Esophagus squamous epithelium (tissue), 5 donors: ENCODE measurements at regions not wholly inside any gene's neighbourhood (a gene's known extent, or its start where the extent isn't known, plus 50 kb on each side); places are given as distances from the start of the nearest gene placed in this dataset.

Experiments
- DNase-seq: peaks from one replicate; lab custom pipeline; 2025; lab: John Stamatoyannopoulos, UW
- H3K27ac ChIP-seq, 4 donors: fragments of 200-600 bp; sonication (generic); one replicate each; pipeline ENCODE4 v1.5.1; 2016 to 2019; ENCODE audit warnings: mild to moderate bottlenecking in 1 of 4
- H3K27me3 ChIP-seq, 4 donors: fragments of 200-600 bp; sonication (generic); 1 replicate in 3 of 4; 2 replicates in 1 of 4; pipeline versions ENCODE4 v1.5.1 to v1.6.0; 2017 to 2021; ENCODE audit warnings: antibody characterized with exemption in 1 of 4
- H3K36me3 ChIP-seq, 3 donors: fragments of 200-600 bp; sonication (generic); one replicate each; pipeline ENCODE4 v1.5.1; 2016 to 2019
- H3K4me1 ChIP-seq, 3 donors: fragments of 200-600 bp; sonication (generic); one replicate each; pipeline ENCODE4 v1.5.1; 2017 to 2019
- H3K4me3 ChIP-seq, 4 donors: fragments of 200-600 bp; sonication (generic); 1 replicate in 3 of 4; 2 replicates in 1 of 4; pipeline ENCODE4 v1.5.1; 2016 to 2019; ENCODE audit warnings: mild to moderate bottlenecking in 2 of 4, moderate library complexity in 1 of 4
- H3K9me3 ChIP-seq, 3 donors: fragments of 200-600 bp; sonication (generic); one replicate each; pipeline ENCODE4 v1.5.1; 2016 to 2019
- POLR2A ChIP-seq, 4 donors: fragments of 450-650 bp; IDR thresholded peaks; one replicate each; pipeline ENCODE4 v1.6.1; 2017; ENCODE audit warnings: antibody characterized with exemption in 4 of 4, mild to moderate bottlenecking in 4 of 4, moderate library complexity in 3 of 4
- WGBS, 2 donors: methylation state at CpG; one replicate each; pipeline ENCODE4 v1.1.5; 2018; 5-methylcytosine and 5-hydroxymethylcytosine counted together
- intact Hi-C: fragments of 100-400 bp; cut with DNase I; formaldehyde crosslinking; loops from one replicate; pipeline ENCODE4 v1.15.0; 2022
- TF ChIP-seq, protein P1 (sequence below), 6 experiments: fragments of 450-650 bp in 4 of 6; fragments of 200-600 bp in 2 of 6; sonication (generic) in 2 of 6; IDR thresholded peaks; one replicate each; pipeline ENCODE4 v1.5.1; 2016 to 2019; ENCODE audit warnings: antibody characterized with exemption in 6 of 6, mild to moderate bottlenecking in 4 of 6, moderate library complexity in 4 of 6
- donor health status: DM: yes; HTN: yes; CAD: no.

DNA sequence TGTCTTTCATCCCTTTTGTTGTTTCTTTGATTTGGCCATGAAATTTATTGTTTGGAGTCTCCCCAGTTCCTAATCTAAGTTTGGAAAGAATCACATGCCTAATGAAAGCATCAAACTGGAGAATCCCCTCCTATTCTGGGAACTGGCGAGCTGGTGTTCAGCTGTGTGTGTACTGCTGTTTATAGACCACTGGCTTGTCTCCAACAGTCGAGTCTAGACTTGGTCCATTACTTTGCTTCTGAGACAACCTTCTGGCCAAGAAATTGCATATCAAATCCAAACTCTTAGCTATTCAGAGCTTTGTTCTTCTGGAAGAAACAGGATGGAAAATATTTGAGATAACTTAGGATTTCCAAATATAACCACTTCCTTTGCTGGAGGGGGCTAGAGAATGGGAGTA lies 111.5 kb upstream of the THSD7B start:
- Histone ChIP-seq H3K27ac (no peak overlapping the region), H3K9me3 (no peaks in the 10 kb centered on the region), H3K4me3 (no peak overlapping the region), H3K4me1 (peaks cover 0 to 6% (median 0%) of the 10 kb centered on the region in 3 donors), H3K27me3 (no peaks in the 10 kb centered on the region), H3K36me3 (no peaks in the 10 kb centered on the region)
- intact Hi-C loops: no loop called here
- DNase-seq: no peak
- WGBS, 2 donors: 13 to 34% methylated on average over 2 of the region's 2 CpGs
- no peak for TF ChIP-seq POLR2A (IDR thresholded peaks at IDR 0.05)
- TF ChIP-seq, protein P1, sequence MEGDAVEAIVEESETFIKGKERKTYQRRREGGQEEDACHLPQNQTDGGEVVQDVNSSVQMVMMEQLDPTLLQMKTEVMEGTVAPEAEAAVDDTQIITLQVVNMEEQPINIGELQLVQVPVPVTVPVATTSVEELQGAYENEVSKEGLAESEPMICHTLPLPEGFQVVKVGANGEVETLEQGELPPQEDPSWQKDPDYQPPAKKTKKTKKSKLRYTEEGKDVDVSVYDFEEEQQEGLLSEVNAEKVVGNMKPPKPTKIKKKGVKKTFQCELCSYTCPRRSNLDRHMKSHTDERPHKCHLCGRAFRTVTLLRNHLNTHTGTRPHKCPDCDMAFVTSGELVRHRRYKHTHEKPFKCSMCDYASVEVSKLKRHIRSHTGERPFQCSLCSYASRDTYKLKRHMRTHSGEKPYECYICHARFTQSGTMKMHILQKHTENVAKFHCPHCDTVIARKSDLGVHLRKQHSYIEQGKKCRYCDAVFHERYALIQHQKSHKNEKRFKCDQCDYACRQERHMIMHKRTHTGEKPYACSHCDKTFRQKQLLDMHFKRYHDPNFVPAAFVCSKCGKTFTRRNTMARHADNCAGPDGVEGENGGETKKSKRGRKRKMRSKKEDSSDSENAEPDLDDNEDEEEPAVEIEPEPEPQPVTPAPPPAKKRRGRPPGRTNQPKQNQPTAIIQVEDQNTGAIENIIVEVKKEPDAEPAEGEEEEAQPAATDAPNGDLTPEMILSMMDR (IDR thresholded peaks at IDR 0.05): no peak

DNA sequence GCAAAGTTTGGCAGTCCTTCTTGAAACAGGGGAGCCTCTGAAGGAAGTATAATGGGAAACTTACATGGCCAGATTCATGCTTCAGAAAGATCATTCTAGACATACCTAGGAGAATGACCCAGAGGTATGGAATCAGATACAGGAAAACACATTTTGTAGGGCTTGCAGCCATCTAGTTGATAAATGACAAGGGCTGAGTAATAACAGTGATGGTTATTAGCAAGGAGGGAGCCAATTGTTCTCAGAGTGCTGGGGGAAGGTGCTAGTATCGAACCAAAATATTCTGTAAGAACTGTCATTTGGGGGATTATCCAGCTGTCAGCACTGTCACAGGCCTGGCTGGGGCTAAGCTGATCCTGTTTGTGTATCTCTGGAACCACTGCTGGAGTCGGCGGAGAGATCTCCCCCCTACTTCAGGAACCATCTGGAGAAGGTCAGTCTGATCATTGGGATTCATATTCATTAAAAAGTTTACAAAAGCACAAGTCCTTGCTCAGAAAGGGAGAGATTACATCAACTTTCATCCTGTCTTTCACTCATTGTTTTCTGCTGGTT lies 113.8 kb upstream of the THSD7B start:
- no peak overlapping the region for H3K4me3 ChIP-seq
- DNase-seq: no peak
- H3K27ac ChIP-seq: no peak overlapping the region
- intact Hi-C loops: no loop called here
- H3K4me1 ChIP-seq: peaks cover 0 to 6% (median 0%) of the 10 kb centered on the region in 3 donors
- no peaks in the 10 kb centered on the region for H3K27me3 ChIP-seq
- no peaks in the 10 kb centered on the region for H3K9me3 ChIP-seq
- 80 to 89% methylated on average over 3 of the region's 3 CpGs for WGBS, 2 donors
- TF ChIP-seq POLR2A (IDR thresholded peaks at IDR 0.05): no peak
- TF ChIP-seq, protein P1 (IDR thresholded peaks at IDR 0.05): no peak
- H3K36me3 ChIP-seq: no peaks in the 10 kb centered on the region

DNA sequence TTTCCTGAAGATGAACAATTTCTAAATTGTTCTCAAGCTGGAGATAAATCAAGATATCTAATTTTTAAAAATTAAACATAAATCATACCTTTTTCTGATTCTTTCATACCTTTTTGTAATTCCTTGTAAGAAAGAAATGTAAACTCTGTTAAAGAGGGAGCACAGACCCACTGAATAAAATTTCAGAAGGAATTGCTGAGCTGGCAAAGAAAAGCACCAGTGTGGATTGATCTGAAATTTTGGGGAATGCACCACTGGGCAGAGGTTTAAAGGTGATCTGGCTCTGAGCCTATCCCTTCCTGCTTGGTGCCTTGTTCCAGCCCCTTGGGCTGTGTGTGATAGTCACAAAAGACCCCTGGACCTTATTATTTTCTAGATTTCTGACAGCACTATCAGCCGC lies 118.3 kb upstream of the THSD7B start:
- H3K9me3 ChIP-seq: no peaks in the 10 kb centered on the region
- no peak overlapping the region for H3K4me3 ChIP-seq
- TF ChIP-seq, protein P1 (IDR thresholded peaks at IDR 0.05): no peak
- no peak for TF ChIP-seq POLR2A (IDR thresholded peaks at IDR 0.05)
- H3K36me3 ChIP-seq: no peaks in the 10 kb centered on the region
- H3K4me1 ChIP-seq: no peaks in the 10 kb centered on the region
- no peak for DNase-seq
- H3K27me3 ChIP-seq: no peaks in the 10 kb centered on the region
- H3K27ac ChIP-seq: no peak overlapping the region
- intact Hi-C loops: no loop called here
- WGBS, 2 donors: 89 to 92% methylated on average over 1 of the region's 1 CpG

DNA sequence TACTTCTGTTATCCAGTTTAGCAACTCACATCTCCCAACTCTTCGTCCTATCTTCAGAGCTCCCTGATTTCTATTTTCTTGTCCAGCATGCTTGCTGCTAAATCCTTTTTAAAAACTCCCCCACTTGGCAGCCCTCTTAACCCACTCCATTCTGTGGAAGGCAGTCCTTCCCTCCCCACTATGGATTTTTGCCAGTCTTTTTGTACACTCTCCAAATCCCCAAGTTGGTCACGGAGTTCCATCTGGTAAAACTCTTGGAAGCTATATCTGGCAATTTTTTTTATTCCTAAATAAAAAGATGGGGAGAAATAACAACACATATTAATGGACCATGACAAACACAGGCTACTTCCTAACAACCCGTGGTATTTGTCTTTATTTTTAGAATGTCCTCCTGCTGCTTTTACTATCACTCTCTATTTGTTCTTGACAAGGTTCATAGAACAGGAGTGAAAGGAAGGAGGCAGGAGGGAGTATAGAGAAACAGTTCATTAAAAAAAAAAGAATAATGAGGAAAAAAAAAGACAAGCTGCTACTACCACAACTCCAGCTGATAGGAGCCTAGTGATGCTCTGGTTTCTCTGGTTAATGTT lies 120.0 kb upstream of the THSD7B start:
- Histone ChIP-seq H3K27me3 (no peaks in the 10 kb centered on the region), H3K4me3 (no peak overlapping the region), H3K36me3 (no peaks in the 10 kb centered on the region), H3K27ac (no peak overlapping the region), H3K9me3 (no peaks in the 10 kb centered on the region), H3K4me1 (no peaks in the 10 kb centered on the region)
- intact Hi-C loops: no loop called here
- no peak for TF ChIP-seq POLR2A (IDR thresholded peaks at IDR 0.05)
- TF ChIP-seq, protein P1 (IDR thresholded peaks at IDR 0.05): no peak
- DNase-seq: no peak
- 37 to 39% methylated on average over 3 of the region's 3 CpGs for WGBS, 2 donors

DNA sequence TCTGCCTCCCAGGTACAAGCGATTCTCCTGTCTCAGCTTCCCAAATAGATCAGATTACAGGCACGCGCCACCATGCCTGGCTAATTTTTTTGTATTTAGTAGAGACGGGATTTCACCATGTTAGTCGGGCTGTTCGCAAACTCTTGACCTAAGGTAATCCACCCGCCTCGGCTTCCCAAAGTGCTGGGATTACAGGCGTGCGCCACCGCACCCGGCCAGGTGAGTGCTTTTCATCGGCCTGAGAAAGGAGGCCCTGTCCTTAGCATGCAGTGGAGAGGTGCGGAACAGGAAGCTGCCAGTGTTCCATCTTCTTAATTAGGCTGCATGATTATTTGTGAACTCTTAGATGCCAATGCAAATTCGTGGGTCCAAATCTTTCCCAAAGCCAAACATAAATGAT lies 125.7 kb upstream of the THSD7B start:
- no peak overlapping the region for H3K27ac ChIP-seq
- no peaks in the 10 kb centered on the region for H3K4me1 ChIP-seq
- DNase-seq: no peak
- H3K4me3 ChIP-seq: no peak overlapping the region
- intact Hi-C loops: no loop called here
- H3K36me3 ChIP-seq: no peaks in the 10 kb centered on the region
- TF ChIP-seq, protein P1 (IDR thresholded peaks at IDR 0.05): no peak
- TF ChIP-seq POLR2A (IDR thresholded peaks at IDR 0.05): no peak
- 54 to 88% methylated on average over 2 to 8 of the region's 15 CpGs for WGBS, 2 donors
- no peaks in the 10 kb centered on the region for H3K27me3 ChIP-seq
- H3K9me3 ChIP-seq: no peaks in the 10 kb centered on the region
